Right atrium auricular region (tissue), 2 donors: ENCODE measurements at regions not wholly inside any gene's neighbourhood (a gene's known extent, or its start where the extent isn't known, plus 50 kb on each side); places are given as distances from the start of the nearest gene placed in this dataset.

ENCODE experiments used
- DNase-seq: peaks from one replicate; pipeline ENCODE4 v3.0.0-alpha.2; 2019; ENCODE audit warnings: low spot score
- H3K27ac ChIP-seq, 2 donors: fragments of 200-600 bp; sonication (generic); 1 replicate in 1 of 2; 2 replicates in 1 of 2; pipeline ENCODE4 v1.5.1; 2016 to 2019
- H3K27me3 ChIP-seq, 2 donors: fragments of 200-600 bp; sonication (generic); one replicate each; pipeline versions ENCODE4 v1.5.1 to v1.6.0; 2017 to 2019
- H3K36me3 ChIP-seq: fragments of 200-600 bp; sonication (generic); one replicate; pipeline ENCODE4 v1.5.1; 2016
- H3K4me1 ChIP-seq, 2 donors: fragments of 200-600 bp; sonication (generic); one replicate each; pipeline versions ENCODE4 v1.5.1 to v1.6.0; 2017 to 2019
- H3K4me3 ChIP-seq, 2 donors: fragments of 200-600 bp; sonication (generic); 1 replicate in 1 of 2; 2 replicates in 1 of 2; pipeline ENCODE4 v1.5.1; 2017 to 2019; ENCODE audit warnings: mild to moderate bottlenecking in 1 of 2, moderate library complexity in 1 of 2
- H3K9me3 ChIP-seq, 2 donors: fragments of 200-600 bp; sonication (generic); one replicate each; pipeline ENCODE4 v1.5.1; 2019
- CTCF ChIP-seq, 2 donors: fragments of 200-600 bp; sonication (generic); IDR thresholded peaks; one replicate each; pipeline ENCODE4 v1.5.1; 2019; ENCODE audit warnings: antibody characterized with exemption in 2 of 2

GRCh38 chr4:130185123-130185522, 1089.2 kb downstream of the C4orf33 start:
- no peak overlapping the region for H3K4me3 ChIP-seq
- no peak overlapping the region for H3K27ac ChIP-seq
- no peak for TF ChIP-seq CTCF (IDR thresholded peaks at IDR 0.05)
- H3K27me3 ChIP-seq: no peaks in the 10 kb centered on the region
- no peaks in the 10 kb centered on the region for H3K9me3 ChIP-seq
- H3K36me3 ChIP-seq: no peaks in the 10 kb centered on the region
- H3K4me1 ChIP-seq: no peaks in the 10 kb centered on the region
- DNase-seq: no peak

GRCh38 chr4:130186931-130187330, 1091.0 kb downstream of the C4orf33 start:
- DNase-seq: no peak
- no peak overlapping the region for H3K27ac ChIP-seq
- no peaks in the 10 kb centered on the region for H3K4me1 ChIP-seq
- H3K36me3 ChIP-seq: no peaks in the 10 kb centered on the region
- H3K27me3 ChIP-seq: no peaks in the 10 kb centered on the region
- H3K4me3 ChIP-seq: no peak overlapping the region
- no peak for TF ChIP-seq CTCF (IDR thresholded peaks at IDR 0.05)
- H3K9me3 ChIP-seq: no peaks in the 10 kb centered on the region

- Histone ChIP-seq H3K27ac (no peak overlapping the region), H3K27me3 (no peaks in the 10 kb centered on the region), H3K9me3 (no peaks in the 10 kb centered on the region), H3K4me3 (no peak overlapping the region), H3K4me1 (no peaks in the 10 kb centered on the region), H3K36me3 (no peaks in the 10 kb centered on the region)
- TF ChIP-seq CTCF (IDR thresholded peaks at IDR 0.05): no peak
- no peak for DNase-seq
These were observed 1091.6 kb downstream of the C4orf33 start for GRCh38 chr4:130187587-130187986.

GRCh38 chr4:130192787-130193186, 1096.8 kb downstream of the C4orf33 start:
- Histone ChIP-seq H3K27ac (no peak overlapping the region), H3K27me3 (no peaks in the 10 kb centered on the region), H3K9me3 (no peaks in the 10 kb centered on the region), H3K4me1 (no peaks in the 10 kb centered on the region), H3K36me3 (no peaks in the 10 kb centered on the region), H3K4me3 (no peak overlapping the region)
- DNase-seq: no peak
- TF ChIP-seq CTCF (IDR thresholded peaks at IDR 0.05): no peak

GRCh38 chr4:130197946-130198345, 1102.0 kb downstream of the C4orf33 start:
- Histone ChIP-seq H3K9me3 (peaks cover 0 to 6% of the 10 kb centered on the region in 2 donors), H3K36me3 (no peaks in the 10 kb centered on the region), H3K4me1 (no peaks in the 10 kb centered on the region), H3K27me3 (no peaks in the 10 kb centered on the region), H3K4me3 (no peak overlapping the region), H3K27ac (no peak overlapping the region)
- no peak for TF ChIP-seq CTCF (IDR thresholded peaks at IDR 0.05)
- no peak for DNase-seq

GRCh38 chr4:130203571-130203970, 1107.6 kb downstream of the C4orf33 start:
- TF ChIP-seq CTCF (IDR thresholded peaks at IDR 0.05): no peak
- Histone ChIP-seq H3K36me3 (no peaks in the 10 kb centered on the region), H3K27me3 (no peaks in the 10 kb centered on the region), H3K9me3 (peaks cover 0 to 7% of the 10 kb centered on the region in 2 donors), H3K4me3 (no peak overlapping the region), H3K27ac (no peak overlapping the region), H3K4me1 (no peaks in the 10 kb centered on the region)
- DNase-seq: no peak
